SK-N-SH treated with all-trans-retinoic acid at 6 μM for 48 hours (cell line): ENCODE measurements at regions not wholly inside any gene's neighbourhood (a gene's known extent, or its start where the extent isn't known, plus 50 kb on each side); places are given as distances from the start of the nearest gene placed in this dataset.

Experiments
- ARNTL ChIP-seq: fragments of 450-650 bp; formaldehyde crosslinking; IDR thresholded peaks from 2 replicates; pipeline ENCODE4 v1.5.0; 2020; ENCODE audit warnings: low read depth, mild to moderate bottlenecking, moderate library complexity, borderline replicate concordance
- ESRRG ChIP-seq: fragments of 250-450 bp; sonication (Bioruptor Pico); IDR thresholded peaks from 2 replicates; pipeline ENCODE4 v1.6.1; 2021; ENCODE audit warnings: mild to moderate bottlenecking
- GLIS3 ChIP-seq: fragments of 250-450 bp; sonication (Bioruptor Pico); IDR thresholded peaks from 2 replicates; pipeline ENCODE4 v1.5.0; 2020; ENCODE audit warnings: mild to moderate bottlenecking, moderate library complexity
- SNAI2 ChIP-seq: fragments of 250-450 bp; sonication (Bioruptor Pico); IDR thresholded peaks from 2 replicates; pipeline ENCODE4 v1.5.0; 2020; ENCODE audit warnings: mild to moderate bottlenecking, moderate library complexity
- TSHZ2 ChIP-seq: fragments of 250-450 bp; sonication (Bioruptor Pico); IDR thresholded peaks from 2 replicates; pipeline ENCODE4 v1.5.0; 2020; ENCODE audit warnings: mild to moderate bottlenecking, moderate library complexity
- ZNF70 ChIP-seq: fragments of 450-650 bp; formaldehyde crosslinking; IDR thresholded peaks from 2 replicates; pipeline ENCODE4 v1.5.0; 2020; ENCODE audit warnings: mild to moderate bottlenecking, moderate library complexity

- TF ChIP-seq TSHZ2 (CRISPR knock-in tag) (no peak), ARNTL (CRISPR knock-in tag) (no peak), ESRRG (no peak), ZNF70 (CRISPR knock-in tag) (no peak), SNAI2 (CRISPR knock-in tag) (no peak), GLIS3 (no peak)
These were observed 977.0 kb upstream of the SLC10A2 start for GRCh38 chr13:104043184-104043583.
